ENCODE measurements at regions not wholly inside any gene's neighbourhood (a gene's known extent, or its start where the extent isn't known, plus 50 kb on each side); places are given as distances from the start of the nearest gene placed in this dataset.

- intact Hi-C loops (cut with micrococcal nuclease): no loop called here
Observed at GRCh38 chr12:43294916-43295315, 257.1 kb downstream of the ADAMTS20 start.

GRCh38 chr12:43294147-43294546 is 257.9 kb downstream of the ADAMTS20 start:
- intact Hi-C loops (cut with micrococcal nuclease): no loop called here

GRCh38 chr12:43293396-43293795 is 258.6 kb downstream of the ADAMTS20 start:
- intact Hi-C loops (cut with micrococcal nuclease): no loop called here

- intact Hi-C loops (cut with micrococcal nuclease): no loop called here
Observed at GRCh38 chr12:43292699-43293098, 259.3 kb downstream of the ADAMTS20 start.

GRCh38 chr12:43291516-43291915 is 260.5 kb downstream of the ADAMTS20 start:
- intact Hi-C loops (cut with micrococcal nuclease): no loop called here

- intact Hi-C loops (cut with micrococcal nuclease): no loop called here
Observed at GRCh38 chr12:43290836-43291235, 261.2 kb downstream of the ADAMTS20 start.

- intact Hi-C loops (cut with micrococcal nuclease): no loop called here
Observed at GRCh38 chr12:43289426-43289801, 262.6 kb downstream of the ADAMTS20 start.

GRCh38 chr12:43288671-43289425 is 263.2 kb downstream of the ADAMTS20 start:
- intact Hi-C loops (cut with micrococcal nuclease): no loop called here

GRCh38 chr12:43287706-43288383 is 264.2 kb downstream of the ADAMTS20 start:
- intact Hi-C loops (cut with micrococcal nuclease): no loop called here

- intact Hi-C loops (cut with micrococcal nuclease): no loop called here
Observed at GRCh38 chr12:43286986-43287385, 265.0 kb downstream of the ADAMTS20 start.

GRCh38 chr12:43285159-43285598 is 266.8 kb downstream of the ADAMTS20 start:
- intact Hi-C loops (cut with micrococcal nuclease): no loop called here

GRCh38 chr12:43284486-43285158 is 267.4 kb downstream of the ADAMTS20 start:
- intact Hi-C loops (cut with micrococcal nuclease): no loop called here

GRCh38 chr12:43283206-43283605 is 268.8 kb downstream of the ADAMTS20 start:
- intact Hi-C loops (cut with micrococcal nuclease): no loop called here

- intact Hi-C loops (cut with micrococcal nuclease): no loop called here
Observed at GRCh38 chr12:43282106-43282505, 269.9 kb downstream of the ADAMTS20 start.

- intact Hi-C loops (cut with micrococcal nuclease): no loop called here
Observed at GRCh38 chr12:43281563-43281962, 270.4 kb downstream of the ADAMTS20 start.

GRCh38 chr12:43278541-43278832 is 273.5 kb downstream of the ADAMTS20 start:
- intact Hi-C loops (cut with micrococcal nuclease): no loop called here

GRCh38 chr12:43277651-43278540 is 274.1 kb downstream of the ADAMTS20 start:
- intact Hi-C loops (cut with micrococcal nuclease): no loop called here

- intact Hi-C loops (cut with micrococcal nuclease): no loop called here
Observed at GRCh38 chr12:43273467-43273866, 278.5 kb downstream of the ADAMTS20 start.

GRCh38 chr12:43271659-43272058 is 280.3 kb downstream of the ADAMTS20 start:
- intact Hi-C loops (cut with micrococcal nuclease): no loop called here

GRCh38 chr12:43267818-43268217 is 284.2 kb downstream of the ADAMTS20 start:
- intact Hi-C loops (cut with micrococcal nuclease): no loop called here

GRCh38 chr12:43261701-43262100 is 290.3 kb downstream of the ADAMTS20 start:
- intact Hi-C loops (cut with micrococcal nuclease): no loop called here
